ENCODE measurements at regions not wholly inside any gene's neighbourhood (a gene's known extent, or its start where the extent isn't known, plus 50 kb on each side); places are given as distances from the start of the nearest gene placed in this dataset.

DNA sequence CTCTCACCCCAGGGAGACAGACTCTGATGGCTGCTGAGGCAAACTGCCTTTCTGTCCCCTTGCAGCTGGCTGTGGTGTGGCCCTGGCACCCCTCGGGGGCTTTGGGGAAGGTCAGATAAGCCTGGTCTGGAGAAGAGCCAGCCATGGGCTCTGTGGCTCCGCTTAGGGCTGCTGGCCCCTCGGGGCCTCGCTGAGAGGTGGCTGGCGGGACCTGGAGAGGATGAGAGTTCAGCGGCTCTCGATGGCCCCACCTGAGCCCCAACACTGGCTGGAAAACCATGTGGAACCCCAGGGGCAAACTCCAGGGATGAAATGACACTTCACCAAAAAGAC, 56.1 kb upstream of the ASAP2 start:
- TF ChIP-seq, protein P1, sequence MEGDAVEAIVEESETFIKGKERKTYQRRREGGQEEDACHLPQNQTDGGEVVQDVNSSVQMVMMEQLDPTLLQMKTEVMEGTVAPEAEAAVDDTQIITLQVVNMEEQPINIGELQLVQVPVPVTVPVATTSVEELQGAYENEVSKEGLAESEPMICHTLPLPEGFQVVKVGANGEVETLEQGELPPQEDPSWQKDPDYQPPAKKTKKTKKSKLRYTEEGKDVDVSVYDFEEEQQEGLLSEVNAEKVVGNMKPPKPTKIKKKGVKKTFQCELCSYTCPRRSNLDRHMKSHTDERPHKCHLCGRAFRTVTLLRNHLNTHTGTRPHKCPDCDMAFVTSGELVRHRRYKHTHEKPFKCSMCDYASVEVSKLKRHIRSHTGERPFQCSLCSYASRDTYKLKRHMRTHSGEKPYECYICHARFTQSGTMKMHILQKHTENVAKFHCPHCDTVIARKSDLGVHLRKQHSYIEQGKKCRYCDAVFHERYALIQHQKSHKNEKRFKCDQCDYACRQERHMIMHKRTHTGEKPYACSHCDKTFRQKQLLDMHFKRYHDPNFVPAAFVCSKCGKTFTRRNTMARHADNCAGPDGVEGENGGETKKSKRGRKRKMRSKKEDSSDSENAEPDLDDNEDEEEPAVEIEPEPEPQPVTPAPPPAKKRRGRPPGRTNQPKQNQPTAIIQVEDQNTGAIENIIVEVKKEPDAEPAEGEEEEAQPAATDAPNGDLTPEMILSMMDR (IDR thresholded peaks at IDR 0.05) = no peak
- Histone ChIP-seq H3K4me3 (no peak overlapping the region), H3K27me3 (replicated peaks; ENCODE audit: insufficient read depth) (no peaks in the 10 kb centered on the region), H3K4me1 (ENCODE audit: control insufficient read depth in 1 of 2, low read depth in 2 of 2) (peaks cover 0 to 2% of the 10 kb centered on the region in 2 donors), H3K36me3 (no peaks in the 10 kb centered on the region), H3K27ac (no peak overlapping the region), H3K9me3 (no peaks in the 10 kb centered on the region)
- no peak for ATAC-seq (ENCODE audit: insufficient number of reproducible peaks, low FRiP score, low read depth)
- DNase-seq (ENCODE audit: low spot score) = no peak

DNA sequence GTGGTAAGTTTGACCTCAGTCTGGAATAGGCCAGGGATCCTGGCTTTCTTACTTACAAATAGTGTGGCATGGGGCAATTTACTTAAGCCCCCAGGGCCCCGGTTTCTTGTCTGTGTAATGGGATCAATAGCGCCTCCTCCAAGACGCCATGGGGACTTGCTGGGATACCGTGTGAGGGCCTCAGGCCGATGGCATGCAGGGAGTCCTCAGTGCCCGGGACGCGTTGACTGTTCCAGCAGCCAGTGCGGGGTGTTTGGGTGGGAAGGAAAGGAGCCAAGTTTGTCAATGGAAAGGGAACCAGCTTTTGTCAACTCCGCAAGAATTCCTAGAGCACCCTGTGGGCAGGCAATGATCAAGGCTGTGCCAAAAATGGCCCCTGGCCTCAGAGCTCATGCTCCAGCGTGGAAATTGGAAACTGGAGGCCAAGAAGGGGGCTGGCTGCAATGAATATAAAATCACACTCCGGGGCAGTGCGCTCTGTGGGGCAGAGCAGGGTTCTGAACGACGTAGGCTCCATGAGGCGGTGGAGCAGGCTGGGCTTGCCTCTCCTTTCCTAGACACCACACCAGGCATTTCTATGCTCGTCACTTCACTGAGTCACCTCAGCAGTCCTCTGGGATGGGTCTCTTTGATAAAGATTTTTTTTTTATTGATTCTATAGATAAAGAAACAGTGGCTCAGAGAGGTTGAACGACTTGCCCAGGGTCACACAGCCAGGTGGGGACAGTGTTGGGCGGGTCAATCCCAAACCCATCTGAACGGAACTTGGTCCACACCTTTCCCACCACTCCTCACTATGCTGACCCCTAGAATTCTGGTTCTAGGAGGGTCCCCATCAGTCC, 56.7 kb upstream of the ASAP2 start:
- no peak overlapping the region for H3K27ac ChIP-seq
- DNase-seq (ENCODE audit: low spot score) = no peak
- H3K9me3 ChIP-seq = no peaks in the 10 kb centered on the region
- H3K36me3 ChIP-seq = no peaks in the 10 kb centered on the region
- no peak for ATAC-seq (ENCODE audit: insufficient number of reproducible peaks, low FRiP score, low read depth)
- no peaks in the 10 kb centered on the region for H3K27me3 ChIP-seq (replicated peaks; ENCODE audit: insufficient read depth)
- no peak overlapping the region for H3K4me3 ChIP-seq
- peaks cover 1 to 8% of the 10 kb centered on the region in 2 donors for H3K4me1 ChIP-seq (ENCODE audit: control insufficient read depth in 1 of 2, low read depth in 2 of 2)
- TF ChIP-seq, protein P1 (IDR thresholded peaks at IDR 0.05) = no peak

DNA sequence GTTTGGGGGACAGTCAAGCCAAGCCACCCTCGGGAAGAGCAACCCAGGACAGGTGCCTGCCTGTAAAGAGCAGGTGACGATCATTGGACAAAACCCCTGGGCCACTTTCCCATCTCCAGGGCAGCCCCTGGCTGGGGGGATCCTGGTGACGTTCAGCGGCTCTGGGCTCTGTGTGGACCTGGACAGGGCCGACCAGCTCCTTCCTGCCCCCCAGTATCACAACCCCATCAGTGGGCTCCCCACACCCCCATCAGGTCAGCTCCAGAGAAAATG, 57.3 kb upstream of the ASAP2 start:
- peaks cover 4 to 14% of the 10 kb centered on the region in 2 donors for H3K4me1 ChIP-seq (ENCODE audit: control insufficient read depth in 1 of 2, low read depth in 2 of 2)
- no peaks in the 10 kb centered on the region for H3K36me3 ChIP-seq
- no peak for ATAC-seq (ENCODE audit: insufficient number of reproducible peaks, low FRiP score, low read depth)
- H3K4me3 ChIP-seq = no peak overlapping the region
- no peak for DNase-seq (ENCODE audit: low spot score)
- no peak overlapping the region for H3K27ac ChIP-seq
- no peaks in the 10 kb centered on the region for H3K9me3 ChIP-seq
- TF ChIP-seq, protein P1 (IDR thresholded peaks at IDR 0.05) = no peak
- H3K27me3 ChIP-seq (replicated peaks; ENCODE audit: insufficient read depth) = no peaks in the 10 kb centered on the region

DNA sequence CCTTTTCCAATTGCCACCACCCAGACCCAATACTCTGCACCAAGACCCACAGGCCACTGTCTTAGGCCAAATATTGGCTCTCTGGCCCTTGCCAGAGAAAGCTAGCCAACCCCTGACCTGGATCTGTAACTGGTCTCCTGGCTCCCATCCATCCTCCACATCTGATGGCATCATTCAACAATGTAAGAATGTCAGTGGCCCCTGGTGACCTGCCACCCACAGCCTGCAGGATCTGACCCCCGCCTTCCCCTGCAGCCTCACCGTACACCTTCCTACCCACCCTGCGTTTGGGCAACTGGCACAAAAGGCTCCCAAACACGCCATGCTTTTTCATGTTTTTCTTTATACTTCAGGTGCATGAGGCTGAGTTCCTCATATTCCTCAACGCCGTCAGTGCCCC, 60.0 kb upstream of the ASAP2 start:
- ATAC-seq (ENCODE audit: insufficient number of reproducible peaks, low FRiP score, low read depth) (no peak), DNase-seq (ENCODE audit: low spot score) (no peak)
- Histone ChIP-seq H3K4me1 (ENCODE audit: control insufficient read depth in 1 of 2, low read depth in 2 of 2) (peaks cover 4 to 35% of the 10 kb centered on the region in 2 donors), H3K9me3 (no peaks in the 10 kb centered on the region), H3K36me3 (no peaks in the 10 kb centered on the region), H3K4me3 (no peak overlapping the region), H3K27me3 (replicated peaks; ENCODE audit: insufficient read depth) (no peaks in the 10 kb centered on the region), H3K27ac (no peak overlapping the region)
- TF ChIP-seq, protein P1 (IDR thresholded peaks at IDR 0.05) = no peak

DNA sequence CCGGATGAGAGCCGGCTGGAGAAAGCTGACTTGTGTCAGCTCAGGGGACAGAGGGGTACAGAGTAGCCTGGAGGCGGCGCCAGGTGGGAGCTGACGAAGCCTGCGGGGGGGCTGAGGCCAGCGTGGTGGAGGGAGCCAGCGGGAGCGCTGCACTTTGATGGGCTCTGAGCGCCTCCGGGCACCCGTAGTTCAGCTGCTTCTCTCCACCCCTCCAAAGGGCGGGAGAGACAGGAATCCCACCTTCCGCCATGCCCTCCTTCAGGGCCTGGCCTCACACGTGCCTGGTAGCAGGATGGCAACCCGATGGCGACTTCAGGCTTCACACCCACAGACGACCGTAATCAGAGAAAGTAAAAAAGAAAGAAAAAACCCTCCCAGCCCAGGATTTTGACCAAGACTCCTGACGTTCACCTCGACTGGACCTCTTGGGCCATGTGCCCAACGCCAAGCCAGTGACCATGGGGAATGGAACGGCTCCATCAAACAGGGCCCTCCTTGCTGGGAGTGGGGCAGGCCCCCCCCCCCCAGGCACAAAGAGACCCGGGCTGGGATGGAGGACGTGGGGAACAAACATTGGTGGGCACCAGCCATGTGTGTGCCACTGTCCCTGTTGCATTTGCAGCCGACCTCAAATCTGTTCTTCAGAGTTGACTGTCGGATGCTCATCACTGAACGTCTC, 60.7 kb upstream of the ASAP2 start:
- H3K9me3 ChIP-seq = no peaks in the 10 kb centered on the region
- ATAC-seq (ENCODE audit: insufficient number of reproducible peaks, low FRiP score, low read depth) (no peak), DNase-seq (ENCODE audit: low spot score) (no peak)
- no peak overlapping the region for H3K27ac ChIP-seq
- TF ChIP-seq, protein P1 (IDR thresholded peaks at IDR 0.05) = no peak
- no peaks in the 10 kb centered on the region for H3K36me3 ChIP-seq
- H3K4me3 ChIP-seq = no peak overlapping the region
- peaks cover 4 to 35% of the 10 kb centered on the region in 2 donors for H3K4me1 ChIP-seq (ENCODE audit: control insufficient read depth in 1 of 2, low read depth in 2 of 2)
- no peaks in the 10 kb centered on the region for H3K27me3 ChIP-seq (replicated peaks; ENCODE audit: insufficient read depth)

All from thoracic aorta (tissue), 2 donors.